ENCODE measurements at regions not wholly inside any gene's neighbourhood (a gene's known extent, or its start where the extent isn't known, plus 50 kb on each side); places are given as distances from the start of the nearest gene placed in this dataset.

GRCh38 chr2:120583851-120584570 is 151.7 kb upstream of the GLI2 start:
- TF ChIP-seq CTCF (IDR thresholded peaks at IDR 0.05; ENCODE audit: borderline replicate concordance, extremely low read depth, low read length, poor library complexity, severe bottlenecking): no peak
- TF ChIP-seq EZH2 (IDR thresholded peaks at IDR 0.05; ENCODE audit: borderline replicate concordance, low read depth, low read length, severe bottlenecking): no peak
